HK-2 (cell line): ENCODE measurements at regions not wholly inside any gene's neighbourhood (a gene's known extent, or its start where the extent isn't known, plus 50 kb on each side); places are given as distances from the start of the nearest gene placed in this dataset.
"Not testable (repeated sequence)": the region's sequence is repeated elsewhere in the genome, so short reads cannot be mapped to it uniquely, and the experiment has no call there.

ENCODE experiments used
- DNase-seq: peaks from one replicate; pipeline ENCODE4 v3.0.0-alpha.2; 2018; ENCODE audit not compliant: unreplicated experiment

GRCh38 chr3:197368821-197369220 lies 70.4 kb upstream of the DLG1 start:
- no peak for DNase-seq

- no peak for DNase-seq
These were observed 69.9 kb upstream of the DLG1 start for GRCh38 chr3:197368330-197368729.

GRCh38 chr3:197367081-197367780 lies 68.8 kb upstream of the DLG1 start:
- peak; percentile 90 for DNase-seq

- no peak for DNase-seq
These were observed 68.1 kb upstream of the DLG1 start for GRCh38 chr3:197366301-197367044.

- no peak for DNase-seq
These were observed 67.2 kb upstream of the DLG1 start for GRCh38 chr3:197365586-197365985.

GRCh38 chr3:197364410-197365071 lies 66.1 kb upstream of the DLG1 start:
- DNase-seq = no peak

- no peak for DNase-seq
These were observed 65.4 kb upstream of the DLG1 start for GRCh38 chr3:197363553-197364409.

- DNase-seq = no peak
These were observed 63.7 kb upstream of the DLG1 start for GRCh38 chr3:197362081-197362480.

GRCh38 chr3:197360095-197360494 lies 61.7 kb upstream of the DLG1 start:
- not testable (repeated sequence) for DNase-seq

GRCh38 chr3:197359476-197359875 lies 61.1 kb upstream of the DLG1 start:
- not testable (repeated sequence) for DNase-seq

GRCh38 chr3:197356741-197357140 lies 58.3 kb upstream of the DLG1 start:
- no peak for DNase-seq

GRCh38 chr3:197356275-197356674 lies 57.9 kb upstream of the DLG1 start:
- no peak for DNase-seq

GRCh38 chr3:197355713-197356112 lies 57.3 kb upstream of the DLG1 start:
- DNase-seq = no peak

- DNase-seq = peak; percentile 85
These were observed 56.2 kb upstream of the DLG1 start for GRCh38 chr3:197354568-197355001.

- peak; percentile 71 for DNase-seq
These were observed 55.6 kb upstream of the DLG1 start for GRCh38 chr3:197353867-197354567.

GRCh38 chr3:197353001-197353866 lies 54.8 kb upstream of the DLG1 start:
- DNase-seq = no peak

GRCh38 chr3:197352382-197352781 lies 54.0 kb upstream of the DLG1 start:
- no peak for DNase-seq

- no peak for DNase-seq
These were observed 52.0 kb upstream of the DLG1 start for GRCh38 chr3:197350446-197350845.

GRCh38 chr3:197349368-197349767 lies 51.0 kb upstream of the DLG1 start:
- no peak for DNase-seq
